ENCODE measurements at regions not wholly inside any gene's neighbourhood (a gene's known extent, or its start where the extent isn't known, plus 50 kb on each side); places are given as distances from the start of the nearest gene placed in this dataset.

- Histone ChIP-seq H3K4me1 (ENCODE audit: insufficient read depth, low read length) (no peaks in the 10 kb centered on the region), H3K27ac (ENCODE audit: low read depth, low read length) (no peak overlapping the region), H3K36me3 (ENCODE audit: insufficient read depth, low read length) (no peaks in the 10 kb centered on the region), H3K27me3 (ENCODE audit: insufficient read depth, low read length) (no peaks in the 10 kb centered on the region), H3K9me3 (ENCODE audit: control insufficient read depth in 1 of 2, low read length in 2 of 2) (no peaks in the 10 kb centered on the region), H3K4me3 (ENCODE audit: low read length in 2 of 2) (no peak overlapping the region)
- CTCF ChIA-PET (ENCODE audit: partially characterized antibody) = interaction anchor here (1.5 kb wide), 1 partner anchor 10 kb away, joined by 4 read pairs; no protein-coding TSS in a partner anchor
- Mint-ChIP-seq H3K4me3 (no peak overlapping the region), H3K36me3 (peaks cover 0 to 6% of the 10 kb centered on the region in 2 donors), H3K4me1 (peaks cover 2 to 9% (median 6%) of the 10 kb centered on the region in 4 donors), H3K27me3 (peaks cover 5 to 6% of the 10 kb centered on the region in 2 donors), H3K27ac (no peak overlapping the region), H3K9me3 (peaks cover 0 to 18% (median 13%) of the 10 kb centered on the region in 8 donors)
- POLR2A ChIA-PET (ENCODE audit: partially characterized antibody) = no interaction called here
- no peak for DNase-seq
- intact Hi-C loops (cut with micrococcal nuclease) = no loop called here
Observed at GRCh38 chr1:89472253-89472652, 52.4 kb upstream of the LRRC8B start.

- H3K36me3 ChIP-seq (ENCODE audit: insufficient read depth, low read length) = no peaks in the 10 kb centered on the region
- no peaks in the 10 kb centered on the region for H3K9me3 ChIP-seq (ENCODE audit: control insufficient read depth in 1 of 2, low read length in 2 of 2)
- Mint-ChIP-seq H3K9me3 (peaks cover 0 to 18% (median 13%) of the 10 kb centered on the region in 8 donors), H3K27ac (no peak overlapping the region), H3K4me3 (no peak overlapping the region), H3K4me1 (peaks cover 2 to 9% (median 6%) of the 10 kb centered on the region in 4 donors), H3K36me3 (peaks cover 0 to 6% of the 10 kb centered on the region in 2 donors), H3K27me3 (peaks cover 4 to 6% of the 10 kb centered on the region in 2 donors)
- CTCF ChIA-PET (ENCODE audit: partially characterized antibody) = interaction anchor here (1.5 to 2.1 kb wide), 2 partner anchors 10 to 11 kb away, joined by 4 to 7 read pairs; no protein-coding TSS in a partner anchor
- intact Hi-C loops (cut with micrococcal nuclease) = no loop called here
- no peak for DNase-seq
- H3K4me1 ChIP-seq (ENCODE audit: insufficient read depth, low read length) = no peaks in the 10 kb centered on the region
- no peak overlapping the region for H3K27ac ChIP-seq (ENCODE audit: low read depth, low read length)
- no peaks in the 10 kb centered on the region for H3K27me3 ChIP-seq (ENCODE audit: insufficient read depth, low read length)
- no peak overlapping the region for H3K4me3 ChIP-seq (ENCODE audit: low read length in 2 of 2)
- POLR2A ChIA-PET (ENCODE audit: partially characterized antibody) = no interaction called here
Observed at GRCh38 chr1:89472886-89473417, 51.7 kb upstream of the LRRC8B start.
